H1 (cell line): ENCODE measurements at regions not wholly inside any gene's neighbourhood (a gene's known extent, or its start where the extent isn't known, plus 50 kb on each side); places are given as distances from the start of the nearest gene placed in this dataset.

Experiments used
- CTCF ChIA-PET: fragments of 300-600 bp; sonication (Branson Sonifier 250); formaldehyde crosslinking; loops from one replicate; lab custom pipeline; 2021; ENCODE audit not compliant: partially characterized antibody; lab: Charles Lee
- POLR2A ChIA-PET: fragments of 300-600 bp; sonication (Branson Sonifier 250); formaldehyde crosslinking; loops from one replicate; lab custom pipeline; 2021; ENCODE audit warnings: inconsistent platforms; ENCODE audit not compliant: partially characterized antibody; lab: Charles Lee
- DNase-seq, 2 experiments: peaks; one replicate each; pipeline versions ENCODE4 v3.0.0 to v3.0.0-alpha.2; 2010 to 2022; ENCODE audit warnings: low spot score in 2 of 2, low read depth in 1 of 2, mixed read lengths in 1 of 2
- FAIRE-seq: peaks from 2 replicates; lab custom pipeline; 2011; peaks lifted over from hg19 to GRCh38; lab: Jason Lieb, UNC
- H2AFZ ChIP-seq: 2 replicates; pipeline ENCODE4 v1.8.1; 2012; ENCODE audit warnings: low read length, inconsistent platforms
- H2AK5ac ChIP-seq: 2 replicates; pipeline ENCODE4 v1.6.1; 2013; ENCODE audit warnings: low read depth, low read length
- H2BK120ac ChIP-seq: replicated peaks from 2 replicates; pipeline ENCODE3; 2013; ENCODE audit warnings: low read depth, low read length, inconsistent platforms
- H2BK12ac ChIP-seq: 2 replicates; pipeline ENCODE4 v1.6.1; 2013; ENCODE audit warnings: low read depth, low read length
- H2BK15ac ChIP-seq: 2 replicates; pipeline ENCODE4 v1.6.1; 2013; ENCODE audit warnings: low read length
- H2BK20ac ChIP-seq: 2 replicates; pipeline ENCODE4 v1.6.1; 2013; ENCODE audit warnings: low read length
- H2BK5ac ChIP-seq: 2 replicates; pipeline ENCODE4 v1.6.1; 2013; ENCODE audit warnings: low read depth, low read length
- H3K14ac ChIP-seq: 2 replicates; pipeline ENCODE4 v1.6.1; 2013; ENCODE audit warnings: inconsistent platforms; ENCODE audit not compliant: insufficient read length
- H3K18ac ChIP-seq: 2 replicates; pipeline ENCODE4 v1.6.1; 2013; ENCODE audit warnings: low read length; ENCODE audit errors: extremely low read depth
- H3K23ac ChIP-seq: 2 replicates; pipeline ENCODE4 v1.6.1; 2013; ENCODE audit warnings: inconsistent platforms; ENCODE audit not compliant: insufficient read length
- H3K23me2 ChIP-seq: 2 replicates; pipeline ENCODE4 v1.6.1; 2013; ENCODE audit warnings: low read depth, low read length
- H3K27ac ChIP-seq: 2 replicates; pipeline ENCODE4 v1.6.1; 2011; ENCODE audit warnings: low read depth, low read length, inconsistent platforms
- H3K27me3 ChIP-seq, 4 experiments: replicated peaks in 1 of 4; 1 replicate in 1 of 4; 2 replicates in 3 of 4; pipeline versions ENCODE4 v1.6.1 to v1.8.1; 2011 to 2013; ENCODE audit warnings: low read length in 3 of 4, mild to moderate bottlenecking in 3 of 4, inconsistent platforms in 2 of 4, mixed read lengths in 2 of 4, moderate library complexity in 1 of 4; ENCODE audit not compliant: control insufficient read depth in 3 of 4, insufficient read depth in 3 of 4; ENCODE audit errors: extremely low read depth in 1 of 4
- H3K36me3 ChIP-seq, 4 experiments: 2 replicates each; pipeline versions ENCODE4 v1.6.1 to v1.8.1; 2011 to 2013; ENCODE audit warnings: mild to moderate bottlenecking in 4 of 4, low read length in 3 of 4, moderate library complexity in 2 of 4, control low read depth in 1 of 4, inconsistent platforms in 1 of 4; ENCODE audit not compliant: insufficient read depth in 4 of 4, control insufficient read depth in 2 of 4
- H3K4ac ChIP-seq: replicated peaks from 2 replicates; pipeline ENCODE3; 2013; ENCODE audit warnings: low read length, low read depth, mixed read lengths, inconsistent platforms; ENCODE audit not compliant: insufficient read length
- H3K4me1 ChIP-seq, 4 experiments: replicated peaks in 1 of 4; 1 replicate in 1 of 4; 2 replicates in 3 of 4; pipeline versions ENCODE4 v1.6.1 to v1.8.1; 2011 to 2013; ENCODE audit warnings: low read length in 3 of 4, inconsistent platforms in 2 of 4, mixed read lengths in 1 of 4; ENCODE audit not compliant: insufficient read depth in 4 of 4, control insufficient read depth in 3 of 4
- H3K4me2 ChIP-seq, 2 experiments: 2 replicates each; pipeline versions ENCODE4 v1.6.1 to v1.8.1; 2011 to 2013; ENCODE audit warnings: low read depth in 2 of 2, low read length in 2 of 2, control low read depth in 1 of 2, inconsistent platforms in 1 of 2, mild to moderate bottlenecking in 1 of 2; ENCODE audit not compliant: insufficient read depth in 1 of 2
- H3K4me3 ChIP-seq, 4 experiments: fragments of 200-600, 300-600 bp in 1 of 4; sonication (generic), shearing (Covaris generic), sonication (Bioruptor Twin) in 1 of 4; 2 replicates each; pipeline versions ENCODE4 v1.5.1 to v1.8.1; 2011 to 2016; ENCODE audit warnings: low read length in 4 of 4, low read depth in 3 of 4, control low read depth in 2 of 4, inconsistent platforms in 2 of 4, mild to moderate bottlenecking in 2 of 4, mixed read lengths in 1 of 4, moderate library complexity in 1 of 4; ENCODE audit not compliant: insufficient read depth in 2 of 4; ENCODE audit errors: extremely low read depth in 1 of 4
- H3K56ac ChIP-seq: replicated peaks from 2 replicates; pipeline ENCODE3; 2013; ENCODE audit warnings: low read depth, mild to moderate bottlenecking, mixed read lengths, low read length, inconsistent platforms; ENCODE audit not compliant: insufficient read length
- H3K79me1 ChIP-seq: 2 replicates; pipeline ENCODE4 v1.6.1; 2013; ENCODE audit warnings: low read depth, low read length, control low read depth
- H3K79me2 ChIP-seq, 2 experiments: 2 replicates each; pipeline versions ENCODE4 v1.6.1 to v1.8.1; 2012 to 2013; ENCODE audit warnings: low read length in 2 of 2, mild to moderate bottlenecking in 2 of 2, inconsistent platforms in 1 of 2; ENCODE audit not compliant: insufficient read depth in 2 of 2, control insufficient read depth in 1 of 2
- H3K9ac ChIP-seq, 4 experiments: replicated peaks in 1 of 4; 1 replicate in 1 of 4; 2 replicates in 3 of 4; pipeline versions ENCODE4 v1.6.1 to v1.8.1; 2011 to 2013; ENCODE audit warnings: low read depth in 3 of 4, low read length in 3 of 4, control low read depth in 2 of 4, mild to moderate bottlenecking in 2 of 4, moderate library complexity in 2 of 4, inconsistent platforms in 1 of 4; ENCODE audit errors: extremely low read depth in 1 of 4
- H3K9me3 ChIP-seq, 2 experiments: 2 replicates each; pipeline versions ENCODE4 v1.6.1 to v1.8.1; 2012 to 2013; ENCODE audit warnings: mild to moderate bottlenecking in 2 of 2, moderate library complexity in 2 of 2, control low read depth in 1 of 2, inconsistent platforms in 1 of 2, low read depth in 1 of 2, low read length in 1 of 2, mixed read lengths in 1 of 2; ENCODE audit not compliant: insufficient read depth in 2 of 2
- H4K20me1 ChIP-seq, 2 experiments: replicated peaks in 1 of 2; 2 replicates each; pipeline versions ENCODE3 to v1.8.1; 2011 to 2013; ENCODE audit warnings: inconsistent platforms in 2 of 2, low read length in 2 of 2, mild to moderate bottlenecking in 1 of 2; ENCODE audit not compliant: insufficient read depth in 2 of 2, control insufficient read depth in 1 of 2
- H4K5ac ChIP-seq: 2 replicates; pipeline ENCODE4 v1.6.1; 2013; ENCODE audit warnings: low read length, low read depth, mixed read lengths, inconsistent platforms; ENCODE audit not compliant: insufficient read length
- H4K8ac ChIP-seq: 2 replicates; pipeline ENCODE4 v1.8.0; 2013; ENCODE audit warnings: mild to moderate bottlenecking, moderate library complexity, low read length, inconsistent platforms; ENCODE audit not compliant: insufficient read depth; ENCODE audit errors: extremely low read depth
- H4K91ac ChIP-seq: replicated peaks from 2 replicates; pipeline ENCODE3; 2013; ENCODE audit warnings: low read length, mixed read lengths, inconsistent platforms; ENCODE audit not compliant: insufficient read length
- ASH2L ChIP-seq: fragments of 200-600, 300-600 bp; sonication (generic); IDR thresholded peaks from one replicate; pipeline ENCODE4 v1.7.1; 2017; ENCODE audit warnings: low read length
- FOSL1 ChIP-seq: IDR thresholded peaks from 2 replicates; pipeline ENCODE4 v1.6.1; 2011; ENCODE audit warnings: mild to moderate bottlenecking, low read depth, low read length, moderate library complexity; ENCODE audit not compliant: insufficient read depth
- GTF2F1 ChIP-seq: IDR thresholded peaks from 2 replicates; pipeline ENCODE4 v1.6.1; 2012; ENCODE audit warnings: low read depth, low read length, improper control_type of control experiment, borderline replicate concordance
- HDAC6 ChIP-seq: IDR thresholded peaks from one replicate; pipeline ENCODE4 v1.7.1; 2012; ENCODE audit warnings: low read depth, mild to moderate bottlenecking, inconsistent platforms, low read length, moderate library complexity
- POLR2A ChIP-seq, 2 experiments: IDR thresholded peaks; 1 replicate in 1 of 2; 2 replicates in 1 of 2; pipeline ENCODE4 v1.6.1; 2011; ENCODE audit warnings: low read depth in 2 of 2, low read length in 2 of 2, mild to moderate bottlenecking in 2 of 2; ENCODE audit errors: control extremely low read depth in 1 of 2
- RBBP5 ChIP-seq: IDR thresholded peaks from 2 replicates; pipeline ENCODE4 v1.7.1; 2012; ENCODE audit warnings: low read depth, mild to moderate bottlenecking, inconsistent platforms, low read length, moderate library complexity, borderline replicate concordance
- SP4 ChIP-seq: IDR thresholded peaks from 2 replicates; pipeline ENCODE4 v1.6.1; 2012; ENCODE audit warnings: low read length, inconsistent platforms
- WGBS, 2 experiments: shearing (Covaris generic) in 1 of 2; methylation state at CpG; one replicate each; pipeline versions ENCODE4 v1.1.6 to v1.1.7; 2013 to 2015; ENCODE audit warnings: low lambda C conversion rate in 2 of 2, mixed read lengths in 2 of 2, inconsistent platforms in 1 of 2, low coverage in 1 of 2, missing lambda C conversion rate in 1 of 2; ENCODE audit not compliant: insufficient replicate concordance in 2 of 2, insufficient coverage in 1 of 2, insufficient read length in 1 of 2; ENCODE audit errors: extremely low coverage in 1 of 2, missing lambda C conversion rate in 1 of 2; 5-methylcytosine and 5-hydroxymethylcytosine counted together

- no peak overlapping the region for H3K14ac ChIP-seq
- H2BK5ac ChIP-seq, result no peak overlapping the region
- H3K4me3 ChIP-seq, result no peak overlapping the region
- FAIRE-seq, result no peak
- no peak overlapping the region for H2BK120ac ChIP-seq
- no peak overlapping the region for H3K18ac ChIP-seq
- H3K56ac ChIP-seq, result no peak overlapping the region
- H3K9ac ChIP-seq, result no peak overlapping the region
- H2AFZ ChIP-seq, result no peak overlapping the region
- no peak overlapping the region for H2BK15ac ChIP-seq
- ChIA-PET POLR2A (no interaction called here), CTCF (no interaction called here)
- H3K4ac ChIP-seq, result no peak overlapping the region
- no peak overlapping the region for H2AK5ac ChIP-seq
- no peaks in the 10 kb centered on the region for H3K23me2 ChIP-seq
- H4K20me1 ChIP-seq, result no peaks in the 10 kb centered on the region
- no peak overlapping the region for H3K23ac ChIP-seq
- no peak overlapping the region for H2BK12ac ChIP-seq
- H4K91ac ChIP-seq, result no peak overlapping the region
- DNase-seq, result no peak
- H3K79me2 ChIP-seq, result no peaks in the 10 kb centered on the region
- H3K36me3 ChIP-seq, result no peaks in the 10 kb centered on the region
- H3K4me1 ChIP-seq, result peaks cover 0 to 2% (median 0%) of the 10 kb centered on the region in 4 experiments; a peak in 2 of 7 replicates
- TF ChIP-seq GTF2F1 (no peak), RBBP5 (no peak), FOSL1 (no peak), HDAC6 (no peak), SP4 (no peak), POLR2A (IDR thresholded peaks at IDR 0.05; ENCODE audit: control extremely low read depth in 1 of 2, low read depth in 2 of 2, low read length in 2 of 2) (no peak), ASH2L (no peak)
- no peaks in the 10 kb centered on the region for H3K27me3 ChIP-seq
- H3K4me2 ChIP-seq, result no peak overlapping the region
- no peak overlapping the region for H2BK20ac ChIP-seq
- H4K8ac ChIP-seq, result no peak overlapping the region
- no peaks in the 10 kb centered on the region for H3K9me3 ChIP-seq
- no peaks in the 10 kb centered on the region for H3K79me1 ChIP-seq
- WGBS, 2 experiments, result 89% methylated on average over 1 of the region's 1 CpG; no CpG with 5 or more reads in 1 of the 2 experiments
- H3K27ac ChIP-seq, result no peak overlapping the region
- no peak overlapping the region for H4K5ac ChIP-seq
Observed at GRCh38 chr2:66851449-66851872, 416.5 kb downstream of the MEIS1 start.
